IgD-negative memory B cell (primary cell): ENCODE measurements at regions not wholly inside any gene's neighbourhood (a gene's known extent, or its start where the extent isn't known, plus 50 kb on each side); places are given as distances from the start of the nearest gene placed in this dataset.
"Not testable (repeated sequence)": the region's sequence is repeated elsewhere in the genome, so short reads cannot be mapped to it uniquely, and the experiment has no call there.

Experiments
- H3K27ac Mint-ChIP-seq, 3 donors: one replicate each; pipeline ENCODE4 v1.8.0; 2020 to 2022; ENCODE audit warnings: mild to moderate bottlenecking in 3 of 3, mixed read lengths in 3 of 3, moderate library complexity in 1 of 3
- H3K27me3 Mint-ChIP-seq: one replicate; pipeline ENCODE4 v1.8.0; 2021; ENCODE audit warnings: mixed read lengths
- H3K36me3 Mint-ChIP-seq: one replicate; pipeline ENCODE4 v1.8.0; 2020; ENCODE audit warnings: mild to moderate bottlenecking, mixed read lengths
- H3K4me1 Mint-ChIP-seq, 3 donors: one replicate each; pipeline ENCODE4 v1.8.0; 2020 to 2022; ENCODE audit warnings: mixed read lengths in 3 of 3, mild to moderate bottlenecking in 1 of 3
- H3K4me3 Mint-ChIP-seq, 4 donors: one replicate each; pipeline ENCODE4 v1.8.0; 2020 to 2022; ENCODE audit warnings: mild to moderate bottlenecking in 4 of 4, mixed read lengths in 4 of 4, moderate library complexity in 3 of 4
- H3K9me3 Mint-ChIP-seq, 3 donors: one replicate each; pipeline ENCODE4 v1.8.0; 2020 to 2021; ENCODE audit warnings: mixed read lengths in 3 of 3, mild to moderate bottlenecking in 1 of 3

DNA sequence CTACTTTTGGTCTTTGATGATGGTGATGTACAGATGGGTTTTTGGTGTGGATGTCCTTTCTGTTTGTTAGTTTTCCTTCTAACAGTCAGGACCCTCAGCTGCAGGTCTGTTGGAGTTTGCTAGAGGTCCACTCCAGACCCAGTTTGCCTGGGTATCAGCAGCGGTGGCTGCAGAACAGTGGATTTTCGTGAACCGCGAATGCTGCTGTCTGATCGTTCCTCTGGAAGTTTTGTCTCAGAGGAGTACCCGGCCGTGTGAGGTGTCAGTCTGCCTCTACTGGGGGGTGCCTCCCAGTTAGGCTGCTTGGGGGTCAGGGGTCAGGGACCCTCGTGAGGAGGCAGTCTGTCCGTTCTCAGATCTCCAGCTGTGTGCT, 56.6 kb upstream of the TNFAIP8 start:
- H3K27me3 Mint-ChIP-seq, H3K36me3 Mint-ChIP-seq, H3K9me3 Mint-ChIP-seq: not testable (repeated sequence)
- Mint-ChIP-seq H3K4me1 (peaks cover 45 to 51% (median 48%) of the 10 kb centered on the region in 3 donors), H3K27ac (peak overlapping the region in 2 of 3 donors; percentile 32 to 46), H3K4me3 (peak overlapping the region; percentile 67 to 91 (median 86))

DNA sequence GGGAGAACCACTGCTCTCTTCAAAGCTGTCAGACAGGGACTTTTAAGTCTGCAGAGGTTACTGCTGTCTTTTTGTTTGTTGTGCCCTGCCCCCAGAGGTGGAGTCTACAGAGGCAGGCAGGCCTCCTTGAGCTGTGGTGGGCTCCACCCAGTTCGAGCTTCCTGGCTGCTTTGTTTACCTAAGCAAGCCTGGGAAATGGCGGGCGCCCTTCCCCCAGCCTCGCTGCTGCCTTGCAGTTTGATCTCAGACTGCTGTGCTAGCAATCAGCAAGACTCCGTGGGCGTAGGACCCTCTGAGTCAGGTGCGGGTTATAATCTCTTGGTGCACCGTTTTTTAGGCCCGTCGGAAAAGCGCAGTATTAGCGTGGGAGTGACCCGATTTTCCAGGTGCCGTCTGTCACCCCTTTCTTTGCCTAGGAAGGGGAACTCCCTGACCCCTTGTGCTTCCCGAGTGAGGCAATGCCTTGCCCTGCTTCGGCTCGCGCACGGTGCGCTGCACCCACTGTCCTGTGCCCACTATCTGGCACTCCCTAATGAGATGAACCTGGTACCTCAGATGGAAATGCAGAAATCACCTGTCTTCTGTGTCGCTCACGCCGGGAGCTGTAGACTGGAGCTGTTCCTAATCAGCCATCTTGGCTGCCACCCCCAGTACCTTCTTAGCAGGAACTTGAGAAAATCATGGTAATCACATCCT, 56.1 kb upstream of the TNFAIP8 start:
- not testable (repeated sequence) for H3K9me3 Mint-ChIP-seq, H3K36me3 Mint-ChIP-seq, H3K27me3 Mint-ChIP-seq
- H3K27ac Mint-ChIP-seq = peak overlapping the region; percentile 32 to 83 (median 59)
- peak overlapping the region; percentile 67 to 91 (median 86) for H3K4me3 Mint-ChIP-seq
- H3K4me1 Mint-ChIP-seq = peaks cover 49 to 57% (median 52%) of the 10 kb centered on the region in 3 donors

DNA sequence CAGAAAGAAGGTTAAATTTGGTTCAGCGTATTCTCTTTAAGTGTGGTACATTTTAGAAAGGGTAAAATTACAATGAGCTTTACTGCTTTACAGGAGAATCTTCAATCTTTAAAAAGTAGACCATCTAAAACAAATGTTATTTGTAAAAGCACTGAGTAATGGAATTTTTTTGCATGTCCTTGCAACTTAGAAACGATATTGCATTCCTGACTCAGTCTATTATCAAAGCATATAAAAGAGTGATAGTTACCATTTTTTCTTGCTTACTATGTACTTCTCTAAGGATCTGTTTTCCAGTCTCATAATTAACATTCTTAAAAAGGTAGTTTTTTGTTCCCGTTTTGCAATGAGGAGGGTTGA, 55.5 kb upstream of the TNFAIP8 start:
- Mint-ChIP-seq H3K36me3 (peaks cover 4% of the 10 kb centered on the region), H3K27me3 (no peaks in the 10 kb centered on the region), H3K9me3 (no peaks in the 10 kb centered on the region), H3K27ac (peak overlapping the region; percentile 32 to 83 (median 59)), H3K4me3 (peak overlapping the region; percentile 67 to 91 (median 86)), H3K4me1 (peaks cover 49 to 60% (median 55%) of the 10 kb centered on the region in 3 donors)

DNA sequence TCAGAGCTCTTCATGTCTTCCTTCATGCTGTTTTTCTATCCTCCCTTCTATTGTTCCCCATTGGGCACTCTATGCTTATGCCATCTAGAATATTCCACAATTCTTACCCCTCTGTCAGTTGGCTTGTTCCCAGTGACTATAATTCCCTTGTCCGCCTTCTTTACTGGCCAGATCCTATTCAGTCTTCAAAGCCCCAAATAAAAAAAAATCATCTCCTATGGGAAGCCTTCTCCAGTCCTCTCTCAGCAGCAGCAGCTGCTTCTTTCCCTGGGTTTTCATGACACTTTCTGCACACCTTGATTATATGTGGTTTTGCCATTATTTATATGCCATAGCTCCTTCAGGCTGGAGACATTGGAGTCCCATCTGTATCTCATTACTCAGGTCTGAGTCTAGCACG, 54.6 kb upstream of the TNFAIP8 start:
- H3K9me3 Mint-ChIP-seq = no peaks in the 10 kb centered on the region
- H3K4me3 Mint-ChIP-seq = peak overlapping the region in 3 of 4 donors; percentile 2 to 74 (median 67)
- peak overlapping the region in 2 of 3 donors; percentile 78 to 83 for H3K27ac Mint-ChIP-seq
- H3K36me3 Mint-ChIP-seq = peaks cover 7% of the 10 kb centered on the region
- peaks cover 53 to 68% (median 63%) of the 10 kb centered on the region in 3 donors for H3K4me1 Mint-ChIP-seq
- no peaks in the 10 kb centered on the region for H3K27me3 Mint-ChIP-seq

DNA sequence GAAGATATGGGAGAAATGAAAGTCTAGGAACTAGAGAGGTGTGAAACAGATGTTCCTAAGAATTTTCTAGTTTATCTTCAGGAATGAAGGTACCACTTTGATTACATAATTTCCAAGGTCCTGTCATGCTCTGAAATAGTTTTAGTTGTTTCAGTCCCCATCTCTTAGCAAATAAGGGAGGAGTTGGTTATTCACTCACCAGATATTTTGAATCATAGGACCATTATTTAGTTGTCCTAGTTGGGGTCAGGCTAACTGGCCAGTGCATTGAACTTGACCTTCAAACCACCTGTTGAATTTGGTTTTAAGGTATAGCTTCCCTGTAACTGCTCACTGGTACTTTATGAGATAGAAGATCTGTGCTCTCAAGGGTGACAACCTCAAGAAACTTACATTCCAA, 53.9 kb upstream of the TNFAIP8 start:
- H3K4me1 Mint-ChIP-seq = peaks cover 54 to 71% (median 65%) of the 10 kb centered on the region in 3 donors
- peak overlapping the region in 2 of 4 donors; percentile 23 to 30 for H3K4me3 Mint-ChIP-seq

GRCh38 chr5:119302449-119302848, 53.4 kb upstream of the TNFAIP8 start:
- H3K36me3 Mint-ChIP-seq = peaks cover 7% of the 10 kb centered on the region
- no peaks in the 10 kb centered on the region for H3K27me3 Mint-ChIP-seq
- H3K27ac Mint-ChIP-seq = peak overlapping the region; percentile 77 to 89 (median 78)
- H3K4me3 Mint-ChIP-seq = peak overlapping the region in 3 of 4 donors; percentile 10 to 30 (median 25)
- peaks cover 60 to 74% (median 65%) of the 10 kb centered on the region in 3 donors for H3K4me1 Mint-ChIP-seq
- no peaks in the 10 kb centered on the region for H3K9me3 Mint-ChIP-seq

More for the DNA sequence above, 53.9 kb upstream of the TNFAIP8 start:
- Mint-ChIP-seq H3K36me3 (peaks cover 7% of the 10 kb centered on the region), H3K9me3 (no peaks in the 10 kb centered on the region), H3K27me3 (no peaks in the 10 kb centered on the region), H3K27ac (peak overlapping the region; percentile 77 to 89 (median 78))

- peak overlapping the region in 3 of 4 donors; percentile 29 to 52 (median 30) for H3K4me3 Mint-ChIP-seq
- H3K27me3 Mint-ChIP-seq = no peaks in the 10 kb centered on the region
- peaks cover 7% of the 10 kb centered on the region for H3K36me3 Mint-ChIP-seq
- H3K4me1 Mint-ChIP-seq = peaks cover 62 to 77% (median 67%) of the 10 kb centered on the region in 3 donors
- H3K9me3 Mint-ChIP-seq = no peaks in the 10 kb centered on the region
- H3K27ac Mint-ChIP-seq = peak overlapping the region; percentile 77 to 89 (median 78)
Observed at GRCh38 chr5:119302916-119303897, 52.6 kb upstream of the TNFAIP8 start.

- H3K4me1 Mint-ChIP-seq = peaks cover 73 to 85% (median 77%) of the 10 kb centered on the region in 3 donors
- H3K4me3 Mint-ChIP-seq = peak overlapping the region in 2 of 4 donors; percentile 29 to 59
- peaks cover 7% of the 10 kb centered on the region for H3K36me3 Mint-ChIP-seq
- H3K9me3 Mint-ChIP-seq = no peaks in the 10 kb centered on the region
- H3K27me3 Mint-ChIP-seq = no peaks in the 10 kb centered on the region
- peak overlapping the region; percentile 77 to 89 (median 78) for H3K27ac Mint-ChIP-seq
Observed at GRCh38 chr5:119304439-119305211, 51.2 kb upstream of the TNFAIP8 start.
